Thymus (tissue), 11 donors: ENCODE measurements at regions not wholly inside any gene's neighbourhood (a gene's known extent, or its start where the extent isn't known, plus 50 kb on each side); places are given as distances from the start of the nearest gene placed in this dataset.

ENCODE experiments used
- DNase-seq, 9 donors: peaks; one replicate each; pipeline ENCODE4 v3.0.0-alpha.2; 2013; ENCODE audit warnings: low spot score in 9 of 9, low read depth in 6 of 9, missing footprints in 1 of 9
- H3K27ac ChIP-seq, 2 donors: one replicate each; pipeline ENCODE4 v1.5.1; 2013; ENCODE audit warnings: control low read depth in 1 of 2, low read depth in 1 of 2, low read length in 1 of 2, mild to moderate bottlenecking in 1 of 2, moderate library complexity in 1 of 2
- H3K27me3 ChIP-seq, 2 donors: one replicate each; pipeline ENCODE4 v1.5.1; 2013; ENCODE audit warnings: low read length in 1 of 2; ENCODE audit not compliant: control insufficient read depth in 2 of 2, insufficient read depth in 1 of 2
- H3K36me3 ChIP-seq, 2 donors: one replicate each; pipeline ENCODE4 v1.5.1; 2013; ENCODE audit warnings: low read length in 1 of 2, mild to moderate bottlenecking in 1 of 2, moderate library complexity in 1 of 2; ENCODE audit not compliant: control insufficient read depth in 2 of 2, insufficient read depth in 2 of 2
- H3K4me1 ChIP-seq, 2 donors: one replicate each; pipeline ENCODE4 v1.5.1; 2013; ENCODE audit warnings: low read length in 2 of 2; ENCODE audit not compliant: control insufficient read depth in 2 of 2, insufficient read depth in 2 of 2
- H3K4me3 ChIP-seq, 2 donors: one replicate each; pipeline ENCODE4 v1.5.1; 2013; ENCODE audit warnings: low read length in 2 of 2, control low read depth in 1 of 2, mild to moderate bottlenecking in 1 of 2
- H3K9me3 ChIP-seq, 2 donors: one replicate each; pipeline ENCODE4 v1.5.1; 2013; ENCODE audit warnings: low read length in 1 of 2, mild to moderate bottlenecking in 1 of 2; ENCODE audit not compliant: control insufficient read depth in 2 of 2, insufficient read depth in 1 of 2
- WGBS: extraction: QIAGEN DNeasy Blood & Tissue Kit; methylation state at CpG from one replicate; pipeline ENCODE4 v1.1.7; 2013; 5-methylcytosine and 5-hydroxymethylcytosine counted together
- donor health status: healthy.

- Histone ChIP-seq H3K4me1 (no peaks in the 10 kb centered on the region), H3K9me3 (no peaks in the 10 kb centered on the region), H3K36me3 (no peaks in the 10 kb centered on the region), H3K27ac (no peak overlapping the region), H3K4me3 (no peak overlapping the region), H3K27me3 (no peaks in the 10 kb centered on the region)
- no peak for DNase-seq
- 63% methylated on average over 13 of the region's 13 CpGs for WGBS
Measured at GRCh38 chr22:49086181-49086580, 741.5 kb downstream of the BRD1 start.

DNA sequence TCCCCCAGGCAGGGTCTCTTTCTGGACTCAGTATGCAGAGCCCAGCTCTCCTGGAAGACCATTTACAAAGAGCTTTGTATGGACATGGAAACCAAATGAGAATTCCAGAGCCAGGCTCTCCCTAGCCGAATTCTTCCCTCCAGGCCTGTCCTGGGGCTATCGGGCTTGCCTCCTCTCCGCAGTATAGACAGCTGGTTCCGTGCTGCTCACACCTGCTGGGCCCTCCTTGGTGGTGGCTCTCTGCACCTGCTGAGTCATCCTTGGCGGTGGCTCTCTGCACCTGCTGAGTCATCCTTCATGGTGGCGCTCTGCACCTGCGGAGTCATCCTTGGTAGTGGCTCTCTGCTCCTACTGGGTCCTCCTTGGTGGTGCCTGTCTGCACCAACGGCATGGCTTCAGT lies 743.5 kb downstream of the BRD1 start:
- H3K4me1 ChIP-seq, result no peaks in the 10 kb centered on the region
- 72% methylated on average over 8 of the region's 8 CpGs for WGBS
- no peaks in the 10 kb centered on the region for H3K36me3 ChIP-seq
- no peak for DNase-seq
- H3K27me3 ChIP-seq, result no peaks in the 10 kb centered on the region
- no peak overlapping the region for H3K27ac ChIP-seq
- H3K4me3 ChIP-seq, result no peak overlapping the region
- no peaks in the 10 kb centered on the region for H3K9me3 ChIP-seq

- Histone ChIP-seq H3K9me3 (no peaks in the 10 kb centered on the region), H3K4me1 (no peaks in the 10 kb centered on the region), H3K36me3 (no peaks in the 10 kb centered on the region), H3K27ac (no peak overlapping the region), H3K4me3 (no peak overlapping the region), H3K27me3 (no peaks in the 10 kb centered on the region)
- WGBS, result 79% methylated on average over 8 of the region's 8 CpGs
- no peak for DNase-seq
Measured at GRCh38 chr22:49083607-49084006, 744.1 kb downstream of the BRD1 start.

DNA sequence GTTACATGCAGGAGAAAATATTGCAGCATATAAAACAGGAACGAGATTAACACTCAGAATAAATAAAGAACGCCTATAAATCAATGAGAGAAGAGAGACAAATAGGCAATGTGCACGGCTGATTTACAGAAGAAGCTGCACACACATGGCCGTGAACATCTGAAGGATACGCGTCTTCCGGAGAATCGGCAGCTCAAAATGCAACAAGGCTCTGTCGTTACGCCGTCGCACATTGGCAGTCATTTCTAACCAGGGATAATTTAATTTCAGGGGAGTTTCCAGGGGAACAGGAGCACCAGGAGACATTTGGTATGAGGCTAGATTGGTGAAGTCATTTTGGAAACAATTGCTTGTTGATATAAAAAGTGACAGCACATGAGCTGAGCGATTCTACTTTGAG lies 745.2 kb downstream of the BRD1 start:
- Histone ChIP-seq H3K9me3 (no peaks in the 10 kb centered on the region), H3K27me3 (no peaks in the 10 kb centered on the region), H3K4me1 (no peaks in the 10 kb centered on the region), H3K27ac (no peak overlapping the region), H3K36me3 (no peaks in the 10 kb centered on the region), H3K4me3 (no peak overlapping the region)
- DNase-seq, result no peak
- WGBS, result 90% methylated on average over 13 of the region's 13 CpGs

DNA sequence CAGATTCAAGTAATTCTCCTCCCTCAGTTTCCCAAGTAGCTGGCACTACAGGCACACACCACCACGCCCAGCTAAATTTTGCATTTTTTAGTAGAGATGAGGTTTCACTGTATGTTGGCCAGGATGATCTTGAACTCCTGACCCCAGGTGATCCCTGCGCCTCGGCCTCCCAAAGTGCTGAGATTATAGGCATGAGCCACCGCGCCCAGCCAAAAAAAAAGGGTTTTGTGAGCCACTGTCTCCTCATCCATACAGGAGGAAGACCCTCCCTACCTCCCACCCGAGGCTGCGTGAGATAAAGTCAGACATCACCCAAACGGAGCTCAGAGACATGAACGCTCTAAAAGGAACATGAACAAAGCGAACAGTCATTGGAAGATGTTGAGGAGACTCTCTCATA lies 745.7 kb downstream of the BRD1 start:
- H3K4me3 ChIP-seq, result no peak overlapping the region
- H3K36me3 ChIP-seq, result no peaks in the 10 kb centered on the region
- WGBS, result 88% methylated on average over 10 of the region's 10 CpGs
- no peak for DNase-seq
- H3K9me3 ChIP-seq, result no peaks in the 10 kb centered on the region
- H3K4me1 ChIP-seq, result no peaks in the 10 kb centered on the region
- no peak overlapping the region for H3K27ac ChIP-seq
- H3K27me3 ChIP-seq, result no peaks in the 10 kb centered on the region

GRCh38 chr22:49081261-49081666 lies 746.4 kb downstream of the BRD1 start:
- 92% methylated on average over 12 of the region's 12 CpGs for WGBS
- DNase-seq, result no peak

GRCh38 chr22:49080631-49081030 lies 747.0 kb downstream of the BRD1 start:
- H3K36me3 ChIP-seq, result no peaks in the 10 kb centered on the region
- H3K27ac ChIP-seq, result no peak overlapping the region
- no peak overlapping the region for H3K4me3 ChIP-seq
- 89% methylated on average over 14 of the region's 14 CpGs for WGBS
- no peaks in the 10 kb centered on the region for H3K4me1 ChIP-seq
- H3K27me3 ChIP-seq, result no peaks in the 10 kb centered on the region
- DNase-seq, result no peak
- H3K9me3 ChIP-seq, result no peaks in the 10 kb centered on the region

More at GRCh38 chr22:49081261-49081666, 746.4 kb downstream of the BRD1 start:
- H3K36me3 ChIP-seq, result no peaks in the 10 kb centered on the region
- H3K27me3 ChIP-seq, result no peaks in the 10 kb centered on the region
- no peaks in the 10 kb centered on the region for H3K9me3 ChIP-seq
- H3K4me1 ChIP-seq, result no peaks in the 10 kb centered on the region
- H3K4me3 ChIP-seq, result no peak overlapping the region
- no peak overlapping the region for H3K27ac ChIP-seq

GRCh38 chr22:49079743-49080500 lies 747.8 kb downstream of the BRD1 start:
- no peak overlapping the region for H3K4me3 ChIP-seq
- no peaks in the 10 kb centered on the region for H3K9me3 ChIP-seq
- WGBS, result 87% methylated on average over 15 of the region's 15 CpGs
- DNase-seq, result no peak
- no peaks in the 10 kb centered on the region for H3K36me3 ChIP-seq
- no peaks in the 10 kb centered on the region for H3K27me3 ChIP-seq
- no peaks in the 10 kb centered on the region for H3K4me1 ChIP-seq
- H3K27ac ChIP-seq, result no peak overlapping the region

DNA sequence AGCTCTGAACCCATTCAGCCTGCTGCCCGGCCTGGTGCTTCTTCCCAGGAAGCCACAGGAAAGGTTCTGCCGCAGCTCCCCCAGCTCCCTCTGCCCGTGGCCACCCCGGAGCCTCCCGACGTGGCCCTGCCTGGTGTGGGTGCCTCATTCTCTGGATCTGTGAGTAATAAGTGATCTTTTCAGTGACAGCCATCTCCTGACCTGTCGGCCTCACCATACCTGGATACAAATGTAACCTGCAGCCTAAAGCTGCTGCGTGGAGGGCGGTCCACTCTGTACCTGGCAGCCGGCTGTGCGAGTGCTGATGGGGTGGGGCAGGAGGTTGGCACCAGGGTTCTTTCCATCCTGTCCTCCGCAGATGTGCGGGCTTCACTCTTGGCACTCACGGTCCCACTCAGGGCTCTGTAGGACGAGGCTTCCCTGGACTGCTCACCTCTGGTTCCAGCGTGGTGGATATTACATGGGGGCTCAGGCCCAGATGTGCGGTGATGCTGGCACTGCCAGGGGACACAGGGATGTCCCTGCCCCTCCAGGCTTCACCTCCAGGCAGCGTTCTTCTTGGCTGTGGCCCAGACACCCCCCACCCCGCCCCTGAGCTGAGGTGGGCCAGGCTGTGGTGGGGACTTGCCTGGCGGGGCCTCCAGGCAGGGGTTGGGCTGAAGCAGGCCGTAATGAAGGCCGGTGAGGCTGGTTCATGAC lies 748.5 kb downstream of the BRD1 start:
- no peaks in the 10 kb centered on the region for H3K4me1 ChIP-seq
- no peak for DNase-seq
- no peaks in the 10 kb centered on the region for H3K9me3 ChIP-seq
- 84% methylated on average over 22 of the region's 22 CpGs for WGBS
- no peaks in the 10 kb centered on the region for H3K36me3 ChIP-seq
- no peaks in the 10 kb centered on the region for H3K27me3 ChIP-seq
- H3K4me3 ChIP-seq, result no peak overlapping the region
- H3K27ac ChIP-seq, result no peak overlapping the region
